Right lobe of liver (tissue), 4 donors: ENCODE measurements at regions not wholly inside any gene's neighbourhood (a gene's known extent, or its start where the extent isn't known, plus 50 kb on each side); places are given as distances from the start of the nearest gene placed in this dataset.

Experiments
- POLR2A ChIP-seq: fragments of 450-650 bp; IDR thresholded peaks from one replicate; pipeline ENCODE4 v1.6.1; 2017; ENCODE audit warnings: antibody characterized with exemption, mild to moderate bottlenecking
- TF ChIP-seq, protein P1 (sequence below), 4 donors: fragments of 200-600 bp in 3 of 4; fragments of 450-650 bp in 1 of 4; IDR thresholded peaks; one replicate each; pipeline versions ENCODE4 v1.5.1 to v1.8.0; 2016 to 2022; ENCODE audit warnings: antibody characterized with exemption in 4 of 4, mild to moderate bottlenecking in 2 of 4
- donor health status: DM: no; HTN: no; CAD: no.
- donor health status: DM: no; HTN: no; CAD: no.
- donor health status: DM: no; HTN: yes; CAD: no.

DNA sequence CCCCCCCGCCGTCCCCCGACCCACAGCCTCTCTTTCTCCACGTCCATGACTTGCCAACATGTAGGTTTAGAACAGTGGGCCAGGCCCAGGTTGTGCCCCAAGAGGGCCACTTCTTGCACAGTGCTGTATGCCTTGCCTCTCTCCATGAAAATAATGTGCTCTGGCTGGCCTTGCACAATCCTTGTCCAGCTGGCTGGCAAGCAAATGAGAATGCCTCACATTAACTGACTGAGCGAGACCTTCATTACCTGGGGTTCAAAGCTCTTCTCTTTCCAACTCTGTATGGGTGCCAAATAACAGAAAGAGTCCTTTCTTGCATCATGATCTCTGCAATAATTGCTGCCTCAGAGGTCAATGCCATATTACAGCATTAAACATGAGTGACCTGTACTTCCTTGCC, 416.6 kb downstream of the FGF13 start:
- no peak for TF ChIP-seq POLR2A
- TF ChIP-seq, protein P1, sequence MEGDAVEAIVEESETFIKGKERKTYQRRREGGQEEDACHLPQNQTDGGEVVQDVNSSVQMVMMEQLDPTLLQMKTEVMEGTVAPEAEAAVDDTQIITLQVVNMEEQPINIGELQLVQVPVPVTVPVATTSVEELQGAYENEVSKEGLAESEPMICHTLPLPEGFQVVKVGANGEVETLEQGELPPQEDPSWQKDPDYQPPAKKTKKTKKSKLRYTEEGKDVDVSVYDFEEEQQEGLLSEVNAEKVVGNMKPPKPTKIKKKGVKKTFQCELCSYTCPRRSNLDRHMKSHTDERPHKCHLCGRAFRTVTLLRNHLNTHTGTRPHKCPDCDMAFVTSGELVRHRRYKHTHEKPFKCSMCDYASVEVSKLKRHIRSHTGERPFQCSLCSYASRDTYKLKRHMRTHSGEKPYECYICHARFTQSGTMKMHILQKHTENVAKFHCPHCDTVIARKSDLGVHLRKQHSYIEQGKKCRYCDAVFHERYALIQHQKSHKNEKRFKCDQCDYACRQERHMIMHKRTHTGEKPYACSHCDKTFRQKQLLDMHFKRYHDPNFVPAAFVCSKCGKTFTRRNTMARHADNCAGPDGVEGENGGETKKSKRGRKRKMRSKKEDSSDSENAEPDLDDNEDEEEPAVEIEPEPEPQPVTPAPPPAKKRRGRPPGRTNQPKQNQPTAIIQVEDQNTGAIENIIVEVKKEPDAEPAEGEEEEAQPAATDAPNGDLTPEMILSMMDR (IDR thresholded peaks at IDR 0.05), result no peak
